ENCODE measurements at regions not wholly inside any gene's neighbourhood (a gene's known extent, or its start where the extent isn't known, plus 50 kb on each side); places are given as distances from the start of the nearest gene placed in this dataset.

DNA sequence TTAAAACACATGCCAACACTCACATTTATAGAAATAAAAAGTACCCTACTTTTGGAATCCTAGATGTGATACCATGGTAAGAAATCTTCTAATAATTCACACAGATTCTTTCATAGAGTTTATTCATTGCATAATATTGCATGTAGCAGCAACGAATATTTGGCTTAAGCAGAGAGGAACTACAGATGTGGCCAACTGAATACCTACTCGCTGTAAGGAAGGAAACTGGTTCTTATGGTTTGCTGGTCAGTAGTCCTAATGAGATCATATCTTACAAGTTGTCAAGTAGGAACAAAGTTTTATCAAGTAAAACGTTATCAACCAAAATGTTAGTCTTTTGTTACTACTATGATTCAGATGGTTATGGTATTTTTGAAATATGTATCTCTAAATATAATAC lies 996.1 kb downstream of the PDHA2 start:
- TF ChIP-seq, protein P1, sequence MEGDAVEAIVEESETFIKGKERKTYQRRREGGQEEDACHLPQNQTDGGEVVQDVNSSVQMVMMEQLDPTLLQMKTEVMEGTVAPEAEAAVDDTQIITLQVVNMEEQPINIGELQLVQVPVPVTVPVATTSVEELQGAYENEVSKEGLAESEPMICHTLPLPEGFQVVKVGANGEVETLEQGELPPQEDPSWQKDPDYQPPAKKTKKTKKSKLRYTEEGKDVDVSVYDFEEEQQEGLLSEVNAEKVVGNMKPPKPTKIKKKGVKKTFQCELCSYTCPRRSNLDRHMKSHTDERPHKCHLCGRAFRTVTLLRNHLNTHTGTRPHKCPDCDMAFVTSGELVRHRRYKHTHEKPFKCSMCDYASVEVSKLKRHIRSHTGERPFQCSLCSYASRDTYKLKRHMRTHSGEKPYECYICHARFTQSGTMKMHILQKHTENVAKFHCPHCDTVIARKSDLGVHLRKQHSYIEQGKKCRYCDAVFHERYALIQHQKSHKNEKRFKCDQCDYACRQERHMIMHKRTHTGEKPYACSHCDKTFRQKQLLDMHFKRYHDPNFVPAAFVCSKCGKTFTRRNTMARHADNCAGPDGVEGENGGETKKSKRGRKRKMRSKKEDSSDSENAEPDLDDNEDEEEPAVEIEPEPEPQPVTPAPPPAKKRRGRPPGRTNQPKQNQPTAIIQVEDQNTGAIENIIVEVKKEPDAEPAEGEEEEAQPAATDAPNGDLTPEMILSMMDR (IDR thresholded peaks at IDR 0.05; ENCODE audit: low read depth, low read length, poor library complexity, severe bottlenecking), result no peak
- no peak for TF ChIP-seq EZH2phosphoT487 (IDR thresholded peaks at IDR 0.05; ENCODE audit: borderline replicate concordance, low read length)

Measured in DOHH2 (cell line).